Neural cell (in vitro differentiated cells): ENCODE measurements at regions not wholly inside any gene's neighbourhood (a gene's known extent, or its start where the extent isn't known, plus 50 kb on each side); places are given as distances from the start of the nearest gene placed in this dataset.

Experiments used
- CTCF ChIP-seq: fragments of 450-650 bp; IDR thresholded peaks from 2 replicates; pipeline ENCODE4 v1.5.1; 2014; ENCODE audit warnings: antibody characterized with exemption, mild to moderate bottlenecking, moderate library complexity; ENCODE audit not compliant: poor library complexity, severe bottlenecking
- EP300 ChIP-seq: fragments of 450-650 bp; conservative IDR thresholded peaks from 2 replicates; pipeline ENCODE4 v1.6.1; 2014; ENCODE audit warnings: antibody characterized with exemption, mild to moderate bottlenecking, moderate library complexity; ENCODE audit not compliant: poor library complexity, severe bottlenecking
- EZH2 ChIP-seq: fragments of 200-600, 300-800 bp; shearing (Covaris generic), sonication (generic); IDR thresholded peaks from 2 replicates; pipeline ENCODE4 v1.6.1; 2014; ENCODE audit warnings: antibody characterized with exemption, low read length, borderline replicate concordance, mild to moderate bottlenecking; ENCODE audit not compliant: insufficient read depth, poor library complexity, severe bottlenecking
- MXI1 ChIP-seq: fragments of 450-650 bp; conservative IDR thresholded peaks from 2 replicates; pipeline ENCODE4 v1.6.1; 2014; ENCODE audit warnings: antibody characterized with exemption, mild to moderate bottlenecking; ENCODE audit not compliant: poor library complexity, severe bottlenecking
- POLR2AphosphoS5 ChIP-seq: IDR thresholded peaks from 2 replicates; pipeline ENCODE4 v1.6.1; 2012
- RAD21 ChIP-seq: fragments of 450-650 bp; conservative IDR thresholded peaks from 2 replicates; pipeline ENCODE4 v1.6.1; 2014; ENCODE audit warnings: antibody characterized with exemption, mild to moderate bottlenecking, moderate library complexity
- REST ChIP-seq: IDR thresholded peaks from 2 replicates; pipeline ENCODE4 v1.6.1; 2012; ENCODE audit warnings: borderline replicate concordance
- SMC3 ChIP-seq: fragments of 450-650 bp; conservative IDR thresholded peaks from 2 replicates; pipeline ENCODE4 v1.6.1; 2014; ENCODE audit warnings: antibody characterized with exemption, mild to moderate bottlenecking, moderate library complexity; ENCODE audit not compliant: poor library complexity
- TAF1 ChIP-seq: IDR thresholded peaks from 2 replicates; pipeline ENCODE4 v1.6.1; 2012; ENCODE audit warnings: low read depth

DNA sequence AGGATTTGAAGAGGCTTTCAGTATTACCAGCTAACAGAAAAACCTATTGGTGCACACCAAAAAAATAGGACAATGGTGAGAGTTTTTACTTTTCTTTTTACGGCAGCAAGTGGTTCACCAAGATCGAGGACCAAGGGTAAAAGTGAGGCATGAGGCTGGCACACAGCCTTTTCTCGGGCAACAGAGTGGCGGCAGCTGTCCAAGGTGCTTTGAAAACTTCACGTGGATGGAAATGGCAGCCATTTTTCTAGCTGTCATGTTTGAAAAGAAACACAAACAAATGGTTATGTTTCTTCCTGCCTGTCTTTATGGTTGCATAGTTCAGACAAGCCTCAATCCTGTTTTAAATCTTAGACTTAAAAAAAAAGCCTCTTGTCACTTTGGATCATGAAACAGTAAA lies 812.5 kb upstream of the CHAC2 start:
- TF ChIP-seq EZH2 (no peak), SMC3 (no peak), CTCF (no peak), POLR2AphosphoS5 (no peak), MXI1 (no peak), EP300 (no peak), TAF1 (no peak), RAD21 (no peak), REST (no peak)
